HCT116 (cell line): ENCODE measurements at regions not wholly inside any gene's neighbourhood (a gene's known extent, or its start where the extent isn't known, plus 50 kb on each side); places are given as distances from the start of the nearest gene placed in this dataset.
"Not testable (repeated sequence)": the region's sequence is repeated elsewhere in the genome, so short reads cannot be mapped to it uniquely, and the experiment has no call there.

Experiments
- ATAC-seq: fragments of 200-7000 bp; cut with Tn5 transposase; 2 replicates; pipeline ENCODE4 v1.9.1; 2020; ENCODE audit warnings: mild to moderate bottlenecking, moderate library complexity
- BruUV-seq: library from RNA; stranded (reverse); fragments of 400-500 nt; replicated peaks from 2 replicates; lab custom pipeline; 2021; lab: Mats Ljungman, UMichigan
- CTCF ChIA-PET: fragments of 300-600 bp; sonication (Branson Sonifier 250); formaldehyde crosslinking; loops from one replicate; lab custom pipeline; 2021; ENCODE audit warnings: antibody characterized with exemption; lab: Charles Lee
- POLR2A ChIA-PET: fragments of 300-600, 350-600 bp; sonication (Branson Sonifier 250); formaldehyde crosslinking; loops from one replicate; lab custom pipeline; 2021; ENCODE audit warnings: antibody characterized with exemption; lab: Charles Lee
- RAD21 ChIA-PET, 2 experiments: fragments of 300-600 bp; sonication (Branson Sonifier 250); formaldehyde crosslinking; loops; one replicate each; lab custom pipeline; 2023; ENCODE audit warnings: low total read pairs in 2 of 2; ENCODE audit not compliant: uncharacterized antibody in 2 of 2, unreplicated experiment in 2 of 2, low non-redundant PET in 1 of 2; lab: Charles Lee
- DNase-seq: peaks from one replicate; pipeline ENCODE4 v3.0.0-alpha.2; 2010; ENCODE audit warnings: low read depth, low spot score
- H2AFZ ChIP-seq: fragments of 200-600 bp; shearing (Covaris generic), sonication (generic); 2 replicates; pipeline ENCODE4 v1.6.1; 2017; ENCODE audit warnings: low read depth, mixed run types, mixed read lengths, antibody characterized with exemption, low read length; ENCODE audit not compliant: poor library complexity, severe bottlenecking
- H3K27ac ChIP-seq: 2 replicates; pipeline ENCODE4 v1.5.1; 2012; ENCODE audit warnings: low read depth, low read length
- H3K27me3 ChIP-seq: fragments of 200-600 bp; sonication (generic); 2 replicates; pipeline ENCODE4 v1.6.1; 2016; ENCODE audit warnings: mixed run types, low read length, mixed read lengths; ENCODE audit not compliant: insufficient read depth
- H3K36me3 ChIP-seq, 2 experiments: fragments of 200-500 bp in 1 of 2; fragments of 200-600 bp in 1 of 2; sonication (Bioruptor generic) in 1 of 2; sonication (generic) in 1 of 2; 2 replicates each; pipeline versions ENCODE4 v1.5.1 to v1.6.1; 2014 to 2016; ENCODE audit warnings: low read length in 2 of 2, inconsistent platforms in 1 of 2, mixed read lengths in 1 of 2, mixed run types in 1 of 2; ENCODE audit not compliant: insufficient read depth in 2 of 2, control insufficient read depth in 1 of 2
- H3K4me1 ChIP-seq, 2 experiments: fragments of 200-600 bp in 1 of 2; sonication (generic) in 1 of 2; 2 replicates each; pipeline versions ENCODE4 v1.5.1 to v1.6.1; 2012 to 2017; ENCODE audit warnings: low read length in 2 of 2, inconsistent platforms in 1 of 2, mild to moderate bottlenecking in 1 of 2, mixed read lengths in 1 of 2, mixed run types in 1 of 2, moderate library complexity in 1 of 2; ENCODE audit not compliant: insufficient read depth in 2 of 2, control insufficient read depth in 1 of 2
- H3K4me2 ChIP-seq: fragments of 200-600 bp; sonication (generic); 2 replicates; pipeline ENCODE4 v1.6.1; 2017; ENCODE audit warnings: mixed run types, low read length, mixed read lengths
- H3K4me3 ChIP-seq, 2 experiments: fragments of 200-600 bp in 1 of 2; sonication (generic) in 1 of 2; replicated peaks in 1 of 2; 2 replicates each; pipeline ENCODE4 v1.5.1; 2011 to 2016; ENCODE audit warnings: low read length in 2 of 2, control low read depth in 1 of 2, low read depth in 1 of 2, mild to moderate bottlenecking in 1 of 2, mixed read lengths in 1 of 2, mixed run types in 1 of 2
- H3K79me2 ChIP-seq: fragments of 200-600 bp; sonication (generic); 2 replicates; pipeline ENCODE4 v1.6.1; 2017; ENCODE audit warnings: mild to moderate bottlenecking, mixed run types, low read length, moderate library complexity, mixed read lengths; ENCODE audit not compliant: insufficient read depth
- H3K9ac ChIP-seq: fragments of 200-600 bp; sonication (generic); 2 replicates; pipeline ENCODE4 v1.6.1; 2016; ENCODE audit warnings: low read length, mixed read lengths
- H3K9me2 ChIP-seq: fragments of 200-600 bp; sonication (generic), shearing (Covaris generic); 2 replicates; pipeline ENCODE4 v1.6.1; 2017; ENCODE audit warnings: mixed run types, mild to moderate bottlenecking, moderate library complexity; ENCODE audit not compliant: insufficient read depth
- H3K9me3 ChIP-seq, 2 experiments: fragments of 200-500 bp in 1 of 2; fragments of 200-600 bp in 1 of 2; sonication (Bioruptor generic) in 1 of 2; sonication (generic) in 1 of 2; 2 replicates each; pipeline ENCODE4 v1.6.1; 2014 to 2017; ENCODE audit warnings: low read length in 2 of 2, mixed read lengths in 2 of 2, inconsistent platforms in 1 of 2, low read depth in 1 of 2, mild to moderate bottlenecking in 1 of 2, mixed run types in 1 of 2, moderate library complexity in 1 of 2; ENCODE audit not compliant: control insufficient read depth in 1 of 2, insufficient read depth in 1 of 2
- H4K20me1 ChIP-seq: fragments of 200-600 bp; sonication (generic), shearing (Covaris generic); 2 replicates; pipeline ENCODE4 v1.6.1; 2017; ENCODE audit warnings: mixed run types, mild to moderate bottlenecking, moderate library complexity; ENCODE audit not compliant: insufficient read depth
- intact Hi-C: fragments of 100-400 bp; cut with micrococcal nuclease; formaldehyde crosslinking; loops from 2 replicates; pipeline ENCODE4 v1.10.0; 2022

DNA sequence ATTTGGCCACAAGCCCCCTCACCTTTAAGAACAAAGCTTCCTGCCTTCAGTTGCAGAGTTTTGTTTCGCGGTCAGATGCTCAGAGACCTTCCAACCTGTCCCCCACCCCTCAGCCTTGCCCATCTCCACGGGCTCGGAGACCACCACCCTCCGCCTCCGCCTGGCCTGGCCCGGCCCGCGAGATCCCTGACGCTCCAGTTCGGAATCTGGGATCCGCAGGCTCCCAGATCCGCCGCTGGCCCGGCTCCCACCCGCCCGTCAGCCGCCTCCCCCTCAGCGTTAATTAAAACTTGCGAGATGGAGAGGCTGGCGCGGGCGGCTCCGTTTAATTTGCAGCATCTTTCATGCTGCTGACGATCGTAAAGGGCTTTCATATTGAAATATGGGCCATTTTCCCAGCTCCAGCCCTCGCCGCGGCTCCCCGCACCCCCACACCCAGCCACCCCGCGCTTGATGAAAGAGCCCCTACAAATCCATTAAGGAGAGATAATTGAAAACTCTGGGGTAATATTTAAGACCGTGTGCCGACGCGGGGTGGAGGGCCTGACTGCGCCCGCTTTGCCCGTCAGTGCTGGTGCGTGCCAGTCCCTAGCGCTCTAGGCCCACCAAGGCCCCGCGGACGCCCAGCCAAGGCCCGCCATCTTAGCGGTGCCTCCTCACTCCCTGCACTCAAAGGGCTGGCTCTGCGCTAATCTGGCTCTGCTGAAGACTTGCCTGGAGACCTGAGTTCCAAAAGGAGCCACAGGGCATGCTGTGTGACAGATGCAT is 940.7 kb upstream of the DEFB115 start:
- H4K20me1 ChIP-seq, H3K4me3 ChIP-seq, H3K9me3 ChIP-seq, H3K36me3 ChIP-seq, H3K27ac ChIP-seq, CTCF ChIA-PET, BruUV-seq, POLR2A ChIA-PET, H3K4me2 ChIP-seq, intact Hi-C loops, H2AFZ ChIP-seq, RAD21 ChIA-PET, H3K9me2 ChIP-seq, H3K27me3 ChIP-seq, H3K4me1 ChIP-seq, H3K79me2 ChIP-seq, DNase-seq, H3K9ac ChIP-seq, ATAC-seq: not testable (repeated sequence)

DNA sequence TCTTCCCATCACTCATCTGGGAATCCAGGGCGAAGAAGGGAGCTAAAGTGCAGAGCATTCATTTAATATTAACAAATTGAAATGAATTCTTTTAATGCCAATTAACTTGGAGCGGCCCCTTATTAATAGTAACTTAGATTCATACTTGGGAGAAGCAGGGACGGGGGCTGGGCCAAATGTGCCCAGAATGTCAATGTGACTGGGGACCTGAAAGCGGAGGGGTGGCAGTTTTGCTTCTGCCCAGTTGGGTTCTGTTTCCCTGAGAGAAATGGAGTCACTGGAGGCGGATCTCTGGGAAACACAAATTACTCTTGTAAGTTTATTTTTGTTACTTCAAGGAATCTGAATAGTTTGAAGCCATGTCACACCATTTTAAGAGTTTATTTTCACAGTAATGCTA is 923.7 kb upstream of the DEFB115 start:
- H4K20me1 ChIP-seq, H3K27ac ChIP-seq, ATAC-seq, H2AFZ ChIP-seq, POLR2A ChIA-PET, H3K9me2 ChIP-seq, H3K4me1 ChIP-seq, H3K4me2 ChIP-seq, H3K79me2 ChIP-seq, DNase-seq, BruUV-seq, H3K9ac ChIP-seq, H3K27me3 ChIP-seq, H3K4me3 ChIP-seq, H3K9me3 ChIP-seq, RAD21 ChIA-PET, intact Hi-C loops, H3K36me3 ChIP-seq, CTCF ChIA-PET: not testable (repeated sequence)

DNA sequence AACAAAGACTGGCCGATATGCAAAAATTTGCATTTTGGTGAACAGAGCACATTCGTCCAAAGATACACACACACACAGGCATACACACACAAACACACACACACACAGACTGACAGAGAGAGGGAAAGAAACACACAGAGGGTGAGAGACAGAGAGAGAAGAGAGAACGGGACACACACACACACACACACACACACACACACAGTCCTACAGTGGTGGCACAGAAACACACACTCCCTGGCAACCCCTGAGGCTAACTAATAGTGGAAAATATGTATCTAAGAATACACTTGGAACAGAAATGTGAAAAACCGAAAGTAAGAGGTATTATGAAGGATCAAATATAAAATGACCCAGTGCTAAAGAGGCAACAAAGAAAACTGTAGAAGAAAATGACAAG is 919.9 kb upstream of the DEFB115 start:
- H3K36me3 ChIP-seq, H3K9me3 ChIP-seq, RAD21 ChIA-PET, H2AFZ ChIP-seq, H3K4me1 ChIP-seq, H3K9ac ChIP-seq, CTCF ChIA-PET, H3K27me3 ChIP-seq, H3K27ac ChIP-seq, POLR2A ChIA-PET, ATAC-seq, DNase-seq, H4K20me1 ChIP-seq, intact Hi-C loops, H3K79me2 ChIP-seq, H3K9me2 ChIP-seq, BruUV-seq, H3K4me3 ChIP-seq, H3K4me2 ChIP-seq: not testable (repeated sequence)
